HG02973 (cell line): ENCODE measurements at regions not wholly inside any gene's neighbourhood (a gene's known extent, or its start where the extent isn't known, plus 50 kb on each side); places are given as distances from the start of the nearest gene placed in this dataset.

Source experiments
- ATAC-seq: cut with Tn5 transposase; IDR thresholded peaks from one replicate; pipeline ENCODE4 v1.9.1; 2021; ENCODE audit warnings: moderate library complexity; ENCODE audit not compliant: unreplicated experiment

- ATAC-seq = no peak
Observed at GRCh38 chr12:127888943-127889719, 377.8 kb upstream of the TMEM132C start.

- ATAC-seq = no peak
Observed at GRCh38 chr12:127893895-127894609, 372.9 kb upstream of the TMEM132C start.

- no peak for ATAC-seq
Observed at GRCh38 chr12:127896661-127897060, 370.3 kb upstream of the TMEM132C start.

GRCh38 chr12:127898616-127899015 lies 368.4 kb upstream of the TMEM132C start:
- ATAC-seq = no peak

GRCh38 chr12:127899971-127900370 lies 367.0 kb upstream of the TMEM132C start:
- no peak for ATAC-seq

GRCh38 chr12:127900386-127900785 lies 366.6 kb upstream of the TMEM132C start:
- ATAC-seq = no peak

GRCh38 chr12:127903146-127903545 lies 363.8 kb upstream of the TMEM132C start:
- no peak for ATAC-seq

GRCh38 chr12:127909041-127909440 lies 357.9 kb upstream of the TMEM132C start:
- ATAC-seq = no peak

- no peak for ATAC-seq
Observed at GRCh38 chr12:127911291-127911690, 355.7 kb upstream of the TMEM132C start.

GRCh38 chr12:127912035-127912665 lies 354.8 kb upstream of the TMEM132C start:
- ATAC-seq = no peak

GRCh38 chr12:127923501-127923900 lies 343.5 kb upstream of the TMEM132C start:
- no peak for ATAC-seq

- no peak for ATAC-seq
Observed at GRCh38 chr12:127925971-127926370, 341.0 kb upstream of the TMEM132C start.

GRCh38 chr12:127928178-127928577 lies 338.8 kb upstream of the TMEM132C start:
- no peak for ATAC-seq

GRCh38 chr12:127928615-127929571 lies 338.1 kb upstream of the TMEM132C start:
- no peak for ATAC-seq

- no peak for ATAC-seq
Observed at GRCh38 chr12:127930122-127930521, 336.8 kb upstream of the TMEM132C start.

- no peak for ATAC-seq
Observed at GRCh38 chr12:127934409-127934808, 332.6 kb upstream of the TMEM132C start.

- no peak for ATAC-seq
Observed at GRCh38 chr12:127936463-127936862, 330.5 kb upstream of the TMEM132C start.

GRCh38 chr12:127941332-127941731 lies 325.6 kb upstream of the TMEM132C start:
- ATAC-seq = no peak

GRCh38 chr12:127942981-127943380 lies 324.0 kb upstream of the TMEM132C start:
- no peak for ATAC-seq

GRCh38 chr12:127943481-127944210 lies 323.3 kb upstream of the TMEM132C start:
- ATAC-seq = no peak
